ENCODE measurements at regions not wholly inside any gene's neighbourhood (a gene's known extent, or its start where the extent isn't known, plus 50 kb on each side); places are given as distances from the start of the nearest gene placed in this dataset.

- H3K27me3 ChIP-seq (ENCODE audit: control insufficient read depth, insufficient read depth, low read length), result no peaks in the 10 kb centered on the region
- no peak overlapping the region for H3K27ac ChIP-seq (ENCODE audit: low read depth, low read length)
- no peak overlapping the region for H3K4me3 ChIP-seq (ENCODE audit: low read length)
- H3K4me1 ChIP-seq (ENCODE audit: control insufficient read depth, insufficient read depth, low read length), result no peaks in the 10 kb centered on the region
- H3K36me3 ChIP-seq (ENCODE audit: control insufficient read depth, insufficient read depth, low read length), result no peaks in the 10 kb centered on the region
- H3K9ac ChIP-seq (ENCODE audit: low read length), result no peak overlapping the region
Measured at GRCh38 chr4:41799126-41799525, 50.6 kb upstream of the PHOX2B start.
